ENCODE measurements at regions not wholly inside any gene's neighbourhood (a gene's known extent, or its start where the extent isn't known, plus 50 kb on each side); places are given as distances from the start of the nearest gene placed in this dataset.

- Histone ChIP-seq H3K27me3 (ENCODE audit: insufficient read depth, low read length, poor library complexity, severe bottlenecking) (no peaks in the 10 kb centered on the region), H2AFZ (ENCODE audit: low read length) (no peak overlapping the region), H3K4me3 (ENCODE audit: low read length, poor library complexity, severe bottlenecking) (no peak overlapping the region), H3K4me1 (ENCODE audit: insufficient read depth, low read length, poor library complexity, severe bottlenecking) (no peaks in the 10 kb centered on the region), H3K36me3 (ENCODE audit: insufficient read depth, low read length) (no peaks in the 10 kb centered on the region), H3K9me2 (replicated peaks; ENCODE audit: low read depth, low read length) (no peaks in the 10 kb centered on the region), H3K4me2 (ENCODE audit: low read depth, low read length, poor library complexity, severe bottlenecking) (no peak overlapping the region), H3K9me3 (ENCODE audit: insufficient read depth, low read depth, low read length) (no peaks in the 10 kb centered on the region), H3F3A (ENCODE audit: low read depth) (no peaks in the 10 kb centered on the region), H3K79me2 (ENCODE audit: insufficient read depth, low read length) (no peaks in the 10 kb centered on the region), H3K9ac (ENCODE audit: low read depth, low read length, poor library complexity, severe bottlenecking) (no peak overlapping the region), H4K20me1 (ENCODE audit: insufficient read depth, low read length, poor library complexity, severe bottlenecking) (no peaks in the 10 kb centered on the region)
- TF ChIP-seq CTCF (conservative IDR thresholded peaks at IDR 0.05; ENCODE audit: low read length) (no peak), EZH2phosphoT487 (IDR thresholded peaks at IDR 0.05; ENCODE audit: borderline replicate concordance) (no peak)
Observed at GRCh38 chr6:122347751-122348150, 51.7 kb upstream of the HSF2 start.

All from Loucy (cell line).